CD4-positive, alpha-beta memory T cell (primary cell): ENCODE measurements at regions not wholly inside any gene's neighbourhood (a gene's known extent, or its start where the extent isn't known, plus 50 kb on each side); places are given as distances from the start of the nearest gene placed in this dataset.

Experiments
- CTCF ChIA-PET: fragments of 350-600 bp; sonication (Branson Sonifier 250); formaldehyde crosslinking; loops from one replicate; lab custom pipeline; 2021; ENCODE audit warnings: inconsistent platforms; ENCODE audit not compliant: partially characterized antibody; lab: Charles Lee
- POLR2A ChIA-PET: fragments of 350-600 bp; sonication (Branson Sonifier 250); formaldehyde crosslinking; loops from one replicate; lab custom pipeline; 2021; ENCODE audit not compliant: partially characterized antibody; lab: Charles Lee
- DNase-seq, 5 donors: peaks; one replicate each; pipeline versions ENCODE4 v3.0.0 to v3.0.0-alpha.2; 2020 to 2022; ENCODE audit warnings: mixed read lengths in 1 of 5
- H3K27ac ChIP-seq: one replicate; pipeline ENCODE4 v1.7.0; 2013; ENCODE audit warnings: low read depth, low read length
- H3K27me3 ChIP-seq: 2 replicates; pipeline ENCODE4 v1.7.0; 2013; ENCODE audit warnings: mild to moderate bottlenecking, low read length, moderate library complexity; ENCODE audit not compliant: insufficient read depth
- H3K36me3 ChIP-seq: 2 replicates; pipeline ENCODE4 v1.7.0; 2013; ENCODE audit warnings: mild to moderate bottlenecking, low read length, moderate library complexity; ENCODE audit not compliant: insufficient read depth
- H3K4me1 ChIP-seq: 2 replicates; pipeline ENCODE4 v1.7.0; 2013; ENCODE audit warnings: mild to moderate bottlenecking, low read length, moderate library complexity; ENCODE audit not compliant: insufficient read depth
- H3K4me3 ChIP-seq, 2 donors: one replicate each; pipeline ENCODE4 v1.7.0; 2013; ENCODE audit warnings: low read length in 2 of 2, mild to moderate bottlenecking in 1 of 2
- H3K9me3 ChIP-seq, 2 donors: one replicate each; pipeline ENCODE4 v1.7.0; 2013; ENCODE audit warnings: low read length in 2 of 2, control low read depth in 1 of 2; ENCODE audit not compliant: control insufficient read depth in 1 of 2
- H3K27ac Mint-ChIP-seq, 7 donors: one replicate each; pipeline ENCODE4 v1.8.0; 2020 to 2021; ENCODE audit warnings: mixed read lengths in 7 of 7, mild to moderate bottlenecking in 6 of 7, inconsistent platforms in 3 of 7, moderate library complexity in 3 of 7
- H3K27me3 Mint-ChIP-seq, 2 donors: one replicate each; pipeline ENCODE4 v1.8.0; 2020 to 2021; ENCODE audit warnings: mixed read lengths in 2 of 2
- H3K36me3 Mint-ChIP-seq, 2 donors: one replicate each; pipeline ENCODE4 v1.8.0; 2020 to 2021; ENCODE audit warnings: mixed read lengths in 2 of 2, inconsistent platforms in 1 of 2, mild to moderate bottlenecking in 1 of 2
- H3K4me1 Mint-ChIP-seq, 4 donors: one replicate each; pipeline ENCODE4 v1.8.0; 2020 to 2021; ENCODE audit warnings: mixed read lengths in 4 of 4, mild to moderate bottlenecking in 1 of 4
- H3K4me3 Mint-ChIP-seq, 8 donors: one replicate each; pipeline ENCODE4 v1.8.0; 2020 to 2021; ENCODE audit warnings: mixed read lengths in 8 of 8, mild to moderate bottlenecking in 7 of 8, moderate library complexity in 6 of 8, inconsistent platforms in 3 of 8
- H3K9me3 Mint-ChIP-seq, 8 donors: one replicate each; pipeline ENCODE4 v1.8.0; 2020 to 2021; ENCODE audit warnings: mixed read lengths in 8 of 8, mild to moderate bottlenecking in 5 of 8, inconsistent platforms in 3 of 8, moderate library complexity in 1 of 8
- intact Hi-C: fragments of 100-400 bp; cut with micrococcal nuclease; formaldehyde crosslinking; loops from one replicate; pipeline ENCODE4 v1.15.1; 2023

DNA sequence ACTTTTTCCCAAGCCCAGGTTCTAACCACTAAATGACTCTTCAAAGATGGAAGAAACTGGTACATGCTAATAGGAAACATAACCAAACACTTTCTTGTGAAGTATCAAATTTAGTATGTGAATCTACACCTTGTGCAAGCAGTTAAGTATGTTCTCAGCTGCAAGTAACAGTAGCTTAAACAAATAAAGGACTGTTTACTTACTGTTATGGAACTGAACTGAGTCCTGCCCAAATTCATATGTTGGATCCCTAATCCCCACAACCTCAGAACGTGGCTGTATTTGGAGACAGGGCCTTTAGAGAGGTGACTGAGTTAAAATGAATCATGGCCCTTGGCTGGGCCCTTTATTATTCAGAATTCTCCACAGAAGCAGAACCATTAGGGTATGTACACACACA is 178.7 kb downstream of the KDR start:
- ChIA-PET CTCF (interaction anchor here (1.9 kb wide), 1 partner anchor 16 kb away, joined by 4 read pairs; no protein-coding TSS in a partner anchor), POLR2A (no interaction called here)
- Histone ChIP-seq H3K4me1 (peaks cover 14% of the 10 kb centered on the region), H3K27me3 (no peaks in the 10 kb centered on the region), H3K4me3 (no peak overlapping the region), H3K9me3 (no peaks in the 10 kb centered on the region), H3K36me3 (no peaks in the 10 kb centered on the region), H3K27ac (no peak overlapping the region)
- Mint-ChIP-seq H3K36me3 (no peaks in the 10 kb centered on the region), H3K4me3 (no peak overlapping the region), H3K4me1 (peaks cover 13 to 42% (median 28%) of the 10 kb centered on the region in 4 donors), H3K27ac (peak overlapping the region in 1 of 7 donors; percentile 2), H3K27me3 (no peaks in the 10 kb centered on the region), H3K9me3 (peaks cover 0 to 5% (median 0%) of the 10 kb centered on the region in 8 donors)
- no peak for DNase-seq
- intact Hi-C loops: loop anchor here (10.0 kb wide), 1 partner anchor 598 kb away; the partner anchor contains the start of gene CLOCK

DNA sequence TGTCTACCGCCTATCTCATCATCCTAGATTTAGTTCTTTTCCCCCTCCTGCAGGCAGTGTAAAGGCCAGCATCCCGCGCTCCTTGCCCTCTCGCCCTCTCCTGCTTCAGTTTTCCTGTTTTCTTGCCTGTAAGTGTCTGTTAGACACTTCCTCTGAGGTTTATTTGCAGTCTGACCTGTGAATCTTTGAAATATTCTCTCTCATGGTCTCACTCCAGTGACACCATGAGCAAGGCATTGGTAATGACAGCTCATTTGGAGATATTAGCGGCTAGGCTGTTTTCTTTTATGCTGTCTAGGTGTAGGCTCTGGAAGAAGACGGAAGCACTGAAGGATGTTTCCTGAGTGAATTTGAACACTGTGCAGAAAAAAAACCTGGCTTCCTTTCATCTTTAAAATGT is 179.6 kb downstream of the KDR start:
- peaks cover 0 to 5% (median 0%) of the 10 kb centered on the region in 8 donors for H3K9me3 Mint-ChIP-seq
- H3K4me3 Mint-ChIP-seq: peak overlapping the region in 2 of 8 donors; percentile 1 to 9
- no peaks in the 10 kb centered on the region for H3K27me3 Mint-ChIP-seq
- intact Hi-C loops: loop anchor here (1.0 to 10.0 kb wide), 2 partner anchors 262 to 599 kb away; partner anchors contain the start of gene CLOCK
- H3K4me1 ChIP-seq: peaks cover 23% of the 10 kb centered on the region
- H3K4me1 Mint-ChIP-seq: peaks cover 23 to 51% (median 37%) of the 10 kb centered on the region in 4 donors
- H3K27me3 ChIP-seq: no peaks in the 10 kb centered on the region
- H3K27ac ChIP-seq: no peak overlapping the region
- H3K36me3 ChIP-seq: no peaks in the 10 kb centered on the region
- H3K4me3 ChIP-seq: no peak overlapping the region
- peak in 1 of 5 donors; percentile 24 for DNase-seq
- no peaks in the 10 kb centered on the region for H3K9me3 ChIP-seq
- peak overlapping the region in 6 of 7 donors; percentile 25 to 85 (median 66) for H3K27ac Mint-ChIP-seq
- ChIA-PET CTCF (interaction anchor here (1.9 kb wide), 1 partner anchor 17 kb away, joined by 4 read pairs; no protein-coding TSS in a partner anchor), POLR2A (no interaction called here)
- no peaks in the 10 kb centered on the region for H3K36me3 Mint-ChIP-seq

DNA sequence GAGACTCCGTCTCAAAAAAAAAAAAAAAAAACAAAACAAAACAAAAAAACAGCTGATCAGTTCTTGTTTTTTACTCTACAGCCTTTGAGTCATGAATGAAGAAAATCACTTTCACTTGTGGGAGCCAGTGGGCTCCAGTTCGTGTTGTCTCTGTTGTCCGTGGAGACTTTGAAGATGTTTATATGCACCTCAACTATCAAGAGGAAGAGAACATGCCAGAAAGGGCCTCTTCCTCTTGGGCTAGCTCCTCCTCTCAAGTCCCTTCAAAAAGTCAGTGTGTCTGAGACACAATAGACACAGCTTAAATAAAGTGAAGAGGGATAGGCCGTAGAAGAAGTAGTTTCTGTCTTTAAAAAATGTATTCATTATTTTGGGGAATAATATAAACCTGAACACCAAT is 182.7 kb downstream of the KDR start:
- no peaks in the 10 kb centered on the region for H3K27me3 Mint-ChIP-seq
- DNase-seq: peak; percentile 70 to 86 (median 84)
- Histone ChIP-seq H3K36me3 (no peaks in the 10 kb centered on the region), H3K9me3 (no peaks in the 10 kb centered on the region), H3K4me1 (peaks cover 28% of the 10 kb centered on the region), H3K27ac (no peak overlapping the region), H3K4me3 (no peak overlapping the region), H3K27me3 (no peaks in the 10 kb centered on the region)
- ChIA-PET CTCF (interaction anchor here (2.4 kb wide), 1 partner anchor 18 kb away, joined by 10 read pairs; no protein-coding TSS in a partner anchor), POLR2A (interaction anchor here (1.0 to 1.4 kb wide), 3 partner anchors 11 to 17 kb away, joined by 3 read pairs; no protein-coding TSS in a partner anchor)
- H3K9me3 Mint-ChIP-seq: peaks cover 0 to 5% (median 0%) of the 10 kb centered on the region in 8 donors
- peak overlapping the region; percentile 57 to 83 (median 74) for H3K4me3 Mint-ChIP-seq
- H3K4me1 Mint-ChIP-seq: peaks cover 27 to 68% (median 46%) of the 10 kb centered on the region in 4 donors
- peak overlapping the region; percentile 86 to 96 (median 93) for H3K27ac Mint-ChIP-seq
- intact Hi-C loops: loop anchor here (1.0 to 10.0 kb wide), 4 partner anchors 18 to 602 kb away; partner anchors contain the start of genes CLOCK and TMEM165
- H3K36me3 Mint-ChIP-seq: no peaks in the 10 kb centered on the region

DNA sequence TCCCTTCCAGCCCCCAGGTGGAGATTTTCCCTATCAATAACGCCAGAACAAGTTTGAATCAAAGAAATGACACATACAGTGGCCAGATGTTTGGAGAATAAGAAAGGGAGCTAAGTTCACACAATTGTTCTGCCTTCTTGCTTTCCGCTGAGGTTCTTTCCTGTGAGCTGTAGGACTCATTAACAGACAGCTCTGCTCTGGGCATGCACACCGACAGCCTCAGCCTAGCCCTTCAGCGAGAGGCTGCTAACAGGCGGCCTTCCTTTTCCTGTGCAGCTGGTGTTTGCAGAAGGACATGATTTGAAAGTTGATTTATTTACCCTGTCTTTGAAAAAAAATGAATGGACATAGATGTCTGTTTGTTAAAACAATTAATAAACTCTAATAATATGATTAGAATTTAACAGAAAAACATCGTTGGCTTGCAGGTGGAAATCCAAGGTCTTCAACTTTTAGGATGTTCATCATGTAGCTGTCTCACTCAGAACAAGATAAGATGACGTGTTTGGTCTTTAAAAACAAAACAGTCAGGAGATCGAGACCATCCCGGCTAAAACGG is 183.3 kb downstream of the KDR start:
- CTCF ChIA-PET: interaction anchor here (2.4 kb wide), 1 partner anchor 18 kb away, joined by 10 read pairs; no protein-coding TSS in a partner anchor

DNA sequence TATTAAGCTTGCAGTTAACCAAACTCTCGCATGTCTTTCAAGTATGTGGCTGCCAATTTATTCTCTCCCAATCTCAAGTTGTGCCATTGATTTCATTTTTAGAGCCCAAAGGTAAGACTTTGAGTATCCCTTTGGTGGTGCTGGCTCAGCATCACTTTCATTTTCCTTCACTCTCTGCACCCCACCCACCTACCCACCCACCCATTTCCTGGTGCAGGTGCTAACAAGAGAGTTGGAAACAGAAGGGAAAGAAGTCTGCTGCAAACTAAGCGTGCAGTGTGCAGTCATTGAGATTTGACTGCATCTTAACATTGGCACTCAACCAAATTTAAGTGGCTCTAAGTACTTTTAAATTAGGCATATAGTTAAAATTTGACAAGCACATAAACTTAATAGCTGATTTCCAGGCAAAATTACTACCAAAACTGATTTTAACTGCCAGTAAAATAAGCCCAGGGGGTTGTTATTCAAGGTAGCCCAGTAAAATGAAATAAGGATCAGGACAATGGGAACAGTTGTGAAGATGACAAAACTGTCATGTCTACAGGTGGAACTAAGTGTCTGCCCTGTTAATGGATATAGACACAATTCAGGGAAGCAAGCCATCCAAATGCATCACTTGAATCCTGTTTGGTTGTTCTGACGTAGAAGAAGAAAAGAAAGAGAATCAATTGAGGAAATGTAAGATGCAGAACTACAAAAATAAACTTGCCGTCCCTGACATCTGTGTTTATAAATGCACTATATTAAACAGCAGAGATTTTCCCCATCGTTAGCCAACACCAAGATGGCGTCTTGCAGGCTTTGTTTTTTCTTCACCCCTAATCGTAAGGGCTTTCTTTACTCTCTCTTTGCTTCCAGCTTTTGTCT is 184.2 kb downstream of the KDR start:
- Mint-ChIP-seq H3K4me1 (peaks cover 31 to 74% (median 50%) of the 10 kb centered on the region in 4 donors), H3K27me3 (peaks cover 0 to 1% of the 10 kb centered on the region in 2 donors), H3K27ac (peak overlapping the region; percentile 86 to 96 (median 93)), H3K9me3 (peaks cover 0 to 5% (median 0%) of the 10 kb centered on the region in 8 donors), H3K36me3 (no peaks in the 10 kb centered on the region), H3K4me3 (peak overlapping the region; percentile 58 to 83 (median 78))
- Histone ChIP-seq H3K9me3 (no peaks in the 10 kb centered on the region), H3K27me3 (no peaks in the 10 kb centered on the region), H3K36me3 (no peaks in the 10 kb centered on the region), H3K4me1 (peaks cover 28% of the 10 kb centered on the region), H3K27ac (peak overlapping the region; percentile 49), H3K4me3 (peak overlapping the region in 1 of 2 donors; percentile 6)
- DNase-seq: peak in 2 of 5 donors; percentile 18 to 45
- intact Hi-C loops: loop anchor here (5.0 to 10.0 kb wide), 2 partner anchors 456 to 604 kb away; partner anchors contain the start of genes CLOCK and TMEM165
- CTCF ChIA-PET: interaction anchor here (2.4 kb wide), 1 partner anchor 19 kb away, joined by 10 read pairs; no protein-coding TSS in a partner anchor
- POLR2A ChIA-PET: interaction anchor here (0.5 to 1.4 kb wide), 4 partner anchors 13 to 564 kb away, joined by 3 read pairs; no protein-coding TSS in a partner anchor

More for the DNA sequence above, 183.3 kb downstream of the KDR start:
- DNase-seq: peak; percentile 62 to 80 (median 68)
- Histone ChIP-seq H3K9me3 (no peaks in the 10 kb centered on the region), H3K27me3 (no peaks in the 10 kb centered on the region), H3K4me1 (peaks cover 28% of the 10 kb centered on the region), H3K27ac (peak overlapping the region; percentile 49), H3K4me3 (peak overlapping the region in 1 of 2 donors; percentile 6), H3K36me3 (no peaks in the 10 kb centered on the region)
- Mint-ChIP-seq H3K4me3 (peak overlapping the region; percentile 58 to 83 (median 78)), H3K27me3 (peaks cover 0 to 1% of the 10 kb centered on the region in 2 donors), H3K9me3 (peaks cover 0 to 5% (median 0%) of the 10 kb centered on the region in 8 donors), H3K36me3 (no peaks in the 10 kb centered on the region), H3K4me1 (peaks cover 31 to 74% (median 50%) of the 10 kb centered on the region in 4 donors), H3K27ac (peak overlapping the region; percentile 86 to 96 (median 93))
- intact Hi-C loops: loop anchor here (1.0 to 10.0 kb wide), 4 partner anchors 19 to 603 kb away; partner anchors contain the start of genes CLOCK and TMEM165
- POLR2A ChIA-PET: interaction anchor here (1.0 to 1.4 kb wide), 3 partner anchors 12 to 18 kb away, joined by 3 read pairs; no protein-coding TSS in a partner anchor

DNA sequence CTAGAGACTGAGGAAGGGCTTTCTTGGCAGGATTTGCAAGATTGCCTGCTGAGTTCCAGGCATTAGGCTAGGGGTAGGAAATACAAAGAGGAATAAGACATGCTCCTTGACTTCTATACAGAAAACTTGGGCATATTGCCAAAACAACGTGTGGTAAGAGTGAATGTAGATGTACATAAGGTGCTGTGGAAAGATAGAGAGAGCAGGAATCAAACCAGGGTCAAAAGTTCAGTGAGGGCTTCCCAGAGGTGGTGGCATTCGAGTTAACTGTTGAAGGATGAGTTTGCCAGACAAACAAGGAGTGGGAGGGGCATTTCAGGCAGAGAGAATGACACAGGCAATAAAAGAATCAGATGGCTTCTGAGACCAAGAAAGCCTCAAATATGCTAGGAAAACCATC is 187.9 kb downstream of the KDR start:
- ChIA-PET POLR2A (no interaction called here), CTCF (no interaction called here)
- Histone ChIP-seq H3K4me1 (peaks cover 18% of the 10 kb centered on the region), H3K9me3 (no peaks in the 10 kb centered on the region), H3K36me3 (no peaks in the 10 kb centered on the region), H3K27ac (no peak overlapping the region), H3K4me3 (no peak overlapping the region), H3K27me3 (no peaks in the 10 kb centered on the region)
- no peak overlapping the region for H3K4me3 Mint-ChIP-seq
- H3K36me3 Mint-ChIP-seq: no peaks in the 10 kb centered on the region
- peaks cover 0 to 3% of the 10 kb centered on the region in 2 donors for H3K27me3 Mint-ChIP-seq
- intact Hi-C loops: no loop called here
- peaks cover 21 to 40% (median 27%) of the 10 kb centered on the region in 4 donors for H3K4me1 Mint-ChIP-seq
- DNase-seq: no peak
- H3K9me3 Mint-ChIP-seq: no peaks in the 10 kb centered on the region
- H3K27ac Mint-ChIP-seq: peak overlapping the region in 5 of 7 donors; percentile 2 to 57 (median 38)
